B cell (primary cell): ENCODE measurements at regions not wholly inside any gene's neighbourhood (a gene's known extent, or its start where the extent isn't known, plus 50 kb on each side); places are given as distances from the start of the nearest gene placed in this dataset.

Source experiments
- CTCF ChIP-seq: fragments of 200-600 bp; IDR thresholded peaks from one replicate; pipeline ENCODE4 v1.8.0; 2022; ENCODE audit warnings: antibody characterized with exemption, mild to moderate bottlenecking
- EZH2 ChIP-seq: IDR thresholded peaks from 2 replicates; pipeline ENCODE4 v1.6.1; 2012; ENCODE audit warnings: borderline replicate concordance, low read depth, mild to moderate bottlenecking, moderate library complexity, low read length; ENCODE audit not compliant: insufficient read depth, poor library complexity, severe bottlenecking

GRCh38 chr1:30292451-30292850, 430.9 kb downstream of the MATN1 start:
- TF ChIP-seq CTCF: no peak
- no peak for TF ChIP-seq EZH2
